Liver (tissue), 8 donors: ENCODE measurements at regions not wholly inside any gene's neighbourhood (a gene's known extent, or its start where the extent isn't known, plus 50 kb on each side); places are given as distances from the start of the nearest gene placed in this dataset.

Source experiments
- DNase-seq: peaks from one replicate; pipeline ENCODE4 v3.0.0-alpha.2; 2017; ENCODE audit warnings: low spot score
- H3K27ac ChIP-seq, 2 donors: one replicate each; pipeline ENCODE4 v1.7.0; 2013; ENCODE audit warnings: inconsistent platforms in 2 of 2, low read length in 2 of 2, control low read depth in 1 of 2, low read depth in 1 of 2, mild to moderate bottlenecking in 1 of 2
- H3K27me3 ChIP-seq, 4 donors: one replicate each; pipeline versions ENCODE4 v1.6.1 to v1.7.0; 2013; ENCODE audit warnings: low read length in 3 of 4, inconsistent platforms in 1 of 4, mild to moderate bottlenecking in 1 of 4, moderate library complexity in 1 of 4; ENCODE audit not compliant: control insufficient read depth in 4 of 4, insufficient read depth in 4 of 4
- H3K36me3 ChIP-seq, 4 donors: one replicate each; pipeline versions ENCODE4 v1.6.1 to v1.7.0; 2013; ENCODE audit warnings: low read length in 3 of 4, mild to moderate bottlenecking in 3 of 4, low read depth in 1 of 4, moderate library complexity in 1 of 4; ENCODE audit not compliant: control insufficient read depth in 4 of 4, insufficient read depth in 3 of 4
- H3K4me1 ChIP-seq, 4 donors: one replicate each; pipeline versions ENCODE4 v1.6.1 to v1.7.0; 2013; ENCODE audit warnings: low read length in 3 of 4, mild to moderate bottlenecking in 3 of 4, moderate library complexity in 1 of 4; ENCODE audit not compliant: control insufficient read depth in 4 of 4, insufficient read depth in 4 of 4
- H3K4me3 ChIP-seq, 3 donors: one replicate each; pipeline versions ENCODE4 v1.6.1 to v1.7.0; 2013; ENCODE audit warnings: low read length in 3 of 3, control low read depth in 1 of 3, low read depth in 1 of 3, mild to moderate bottlenecking in 1 of 3
- H3K9ac ChIP-seq, 2 donors: one replicate each; pipeline ENCODE4 v1.7.0; 2013; ENCODE audit warnings: low read length in 2 of 2, mild to moderate bottlenecking in 2 of 2, moderate library complexity in 2 of 2, control low read depth in 1 of 2, low read depth in 1 of 2
- H3K9me3 ChIP-seq, 4 donors: one replicate each; pipeline versions ENCODE4 v1.6.1 to v1.7.0; 2013; ENCODE audit warnings: low read length in 3 of 4; ENCODE audit not compliant: control insufficient read depth in 4 of 4
- ATF3 ChIP-seq: IDR thresholded peaks from 2 replicates; pipeline ENCODE4 v1.6.1; 2016; ENCODE audit warnings: antibody characterized with exemption
- CTCF ChIP-seq: fragments of 150-350 bp; IDR thresholded peaks from 2 replicates; pipeline ENCODE4 v1.5.1; 2017; ENCODE audit warnings: improper control_type of control experiment, low read depth, low read length; ENCODE audit not compliant: missing input control
- EGR1 ChIP-seq, 2 donors: IDR thresholded peaks; 2 replicates each; pipeline ENCODE4 v1.6.1; 2016 to 2018; ENCODE audit warnings: antibody characterized with exemption in 2 of 2, low read depth in 2 of 2
- FOXA1 ChIP-seq: IDR thresholded peaks from 2 replicates; pipeline ENCODE4 v1.6.1; 2016; ENCODE audit warnings: antibody characterized with exemption
- FOXA2 ChIP-seq: IDR thresholded peaks from 2 replicates; pipeline ENCODE4 v1.6.1; 2016; ENCODE audit warnings: antibody characterized with exemption
- GABPA ChIP-seq, 2 donors: IDR thresholded peaks in 1 of 2; conservative IDR thresholded peaks in 1 of 2; 2 replicates each; pipeline ENCODE4 v1.6.1; 2016; ENCODE audit warnings: antibody characterized with exemption in 2 of 2, mild to moderate bottlenecking in 1 of 2, moderate library complexity in 1 of 2
- HNF4A ChIP-seq, 2 donors: conservative IDR thresholded peaks; 2 replicates each; pipeline ENCODE4 v1.6.1; 2016; ENCODE audit warnings: antibody characterized with exemption in 2 of 2, mild to moderate bottlenecking in 2 of 2
- HNF4G ChIP-seq: IDR thresholded peaks from 2 replicates; pipeline ENCODE4 v1.6.1; 2016; ENCODE audit warnings: antibody characterized with exemption
- JUND ChIP-seq, 2 donors: IDR thresholded peaks; 2 replicates each; pipeline ENCODE4 v1.6.1; 2016; ENCODE audit warnings: antibody characterized with exemption in 2 of 2
- MAX ChIP-seq: IDR thresholded peaks from 2 replicates; pipeline ENCODE4 v1.6.1; 2016; ENCODE audit warnings: antibody characterized with exemption
- NR2F2 ChIP-seq: IDR thresholded peaks from 2 replicates; pipeline ENCODE4 v1.6.1; 2016; ENCODE audit warnings: antibody characterized with exemption
- RAD21 ChIP-seq, 2 donors: IDR thresholded peaks; 2 replicates each; pipeline ENCODE4 v1.6.1; 2016; ENCODE audit warnings: antibody characterized with exemption in 2 of 2, mild to moderate bottlenecking in 2 of 2
- REST ChIP-seq: IDR thresholded peaks from 2 replicates; pipeline ENCODE4 v1.6.1; 2016; ENCODE audit warnings: antibody characterized with exemption, mild to moderate bottlenecking
- RXRA ChIP-seq, 2 donors: IDR thresholded peaks; 2 replicates each; pipeline ENCODE4 v1.6.1; 2017 to 2018; ENCODE audit warnings: antibody characterized with exemption in 2 of 2, mild to moderate bottlenecking in 1 of 2
- SP1 ChIP-seq: IDR thresholded peaks from 2 replicates; pipeline ENCODE4 v1.6.1; 2018; ENCODE audit warnings: antibody characterized with exemption, mild to moderate bottlenecking
- YY1 ChIP-seq: IDR thresholded peaks from 2 replicates; pipeline ENCODE4 v1.6.1; 2016; ENCODE audit warnings: antibody characterized with exemption, mild to moderate bottlenecking
- WGBS: extraction: QIAGEN DNeasy Blood & Tissue Kit; methylation state at CpG from one replicate; pipeline ENCODE4 v1.1.7; 2013; 5-methylcytosine and 5-hydroxymethylcytosine counted together
- donor health status: healthy.
- donor health status: healthy.
- donor health status: healthy.
- donor health status: healthy.
- donor health status: healthy.

- Histone ChIP-seq H3K36me3 (no peaks in the 10 kb centered on the region), H3K27me3 (peaks cover 0 to 3% (median 0%) of the 10 kb centered on the region in 4 donors), H3K27ac (no peak overlapping the region), H3K9me3 (peaks cover 0 to 3% (median 1%) of the 10 kb centered on the region in 4 donors), H3K4me3 (no peak overlapping the region), H3K9ac (no peak overlapping the region), H3K4me1 (no peaks in the 10 kb centered on the region)
- DNase-seq = no peak
- 73% methylated on average over 3 of the region's 3 CpGs for WGBS
- TF ChIP-seq YY1 (no peak), RXRA (IDR thresholded peaks at IDR 0.05) (no peak), FOXA1 (no peak), CTCF (no peak), ATF3 (no peak), FOXA2 (no peak), SP1 (no peak), HNF4A (conservative IDR thresholded peaks at IDR 0.05) (no peak), HNF4G (no peak), JUND (IDR thresholded peaks at IDR 0.05) (no peak), RAD21 (IDR thresholded peaks at IDR 0.05) (no peak), REST (no peak), GABPA (IDR thresholded peaks at IDR 0.05 in 1 of 2, conservative IDR thresholded peaks at IDR 0.05 in 1 of 2) (no peak), NR2F2 (no peak), EGR1 (IDR thresholded peaks at IDR 0.05; ENCODE audit: low read depth in 2 of 2) (no peak), MAX (no peak)
Measured at GRCh38 chr5:39783756-39784421, 359.1 kb upstream of the DAB2 start.

GRCh38 chr5:39780347-39780746, 355.6 kb upstream of the DAB2 start:
- Histone ChIP-seq H3K36me3 (no peaks in the 10 kb centered on the region), H3K4me3 (no peak overlapping the region), H3K9me3 (peaks cover 0 to 4% (median 0%) of the 10 kb centered on the region in 4 donors), H3K27me3 (peaks cover 0 to 6% (median 0%) of the 10 kb centered on the region in 4 donors), H3K27ac (no peak overlapping the region), H3K4me1 (no peaks in the 10 kb centered on the region), H3K9ac (no peak overlapping the region)
- DNase-seq = no peak
- TF ChIP-seq RXRA (IDR thresholded peaks at IDR 0.05) = no peak
- TF ChIP-seq GABPA (IDR thresholded peaks at IDR 0.05 in 1 of 2, conservative IDR thresholded peaks at IDR 0.05 in 1 of 2) = no peak
